Activated T-helper 9 cell treated with anti-CD3 and anti-CD28 coated beads, Interleukin-2, amount 50 U/mL, for 16 hours (primary cell): ENCODE measurements at regions not wholly inside any gene's neighbourhood (a gene's known extent, or its start where the extent isn't known, plus 50 kb on each side); places are given as distances from the start of the nearest gene placed in this dataset.
"Not testable (repeated sequence)": the region's sequence is repeated elsewhere in the genome, so short reads cannot be mapped to it uniquely, and the experiment has no call there.

Experiments used
- DNase-seq: peaks from one replicate; pipeline ENCODE4 v3.0.0-alpha.2; 2020; ENCODE audit warnings: low read depth

GRCh38 chr9:19935422-19935821 lies 146.6 kb upstream of the SLC24A2 start:
- DNase-seq, result no peak

GRCh38 chr9:19934301-19934871 lies 145.5 kb upstream of the SLC24A2 start:
- peak; percentile 1 for DNase-seq

- DNase-seq, result no peak
Measured at GRCh38 chr9:19931098-19931890, 142.5 kb upstream of the SLC24A2 start.

- no peak for DNase-seq
Measured at GRCh38 chr9:19927560-19927959, 138.7 kb upstream of the SLC24A2 start.

GRCh38 chr9:19926774-19927173 lies 137.9 kb upstream of the SLC24A2 start:
- no peak for DNase-seq

GRCh38 chr9:19925674-19926503 lies 137.1 kb upstream of the SLC24A2 start:
- DNase-seq, result peak; percentile 61

GRCh38 chr9:19924080-19924479 lies 135.2 kb upstream of the SLC24A2 start:
- DNase-seq, result no peak

GRCh38 chr9:19922476-19923118 lies 133.8 kb upstream of the SLC24A2 start:
- no peak for DNase-seq

GRCh38 chr9:19920401-19920800 lies 131.6 kb upstream of the SLC24A2 start:
- DNase-seq, result no peak

- DNase-seq, result no peak
Measured at GRCh38 chr9:19918630-19919029, 129.8 kb upstream of the SLC24A2 start.

- no peak for DNase-seq
Measured at GRCh38 chr9:19914044-19914443, 125.2 kb upstream of the SLC24A2 start.

- DNase-seq, result no peak
Measured at GRCh38 chr9:19913151-19913550, 124.3 kb upstream of the SLC24A2 start.

GRCh38 chr9:19903076-19903475 lies 114.2 kb upstream of the SLC24A2 start:
- no peak for DNase-seq

- no peak for DNase-seq
Measured at GRCh38 chr9:19901586-19901985, 112.7 kb upstream of the SLC24A2 start.

GRCh38 chr9:19896161-19896560 lies 107.3 kb upstream of the SLC24A2 start:
- DNase-seq, result no peak

GRCh38 chr9:19895578-19895977 lies 106.7 kb upstream of the SLC24A2 start:
- DNase-seq, result not testable (repeated sequence)

- no peak for DNase-seq
Measured at GRCh38 chr9:19895006-19895405, 106.2 kb upstream of the SLC24A2 start.

GRCh38 chr9:19885608-19886007 lies 96.8 kb upstream of the SLC24A2 start:
- DNase-seq, result no peak

GRCh38 chr9:19879062-19879461 lies 90.2 kb upstream of the SLC24A2 start:
- no peak for DNase-seq

- no peak for DNase-seq
Measured at GRCh38 chr9:19876569-19877316, 87.9 kb upstream of the SLC24A2 start.

GRCh38 chr9:19875291-19875920 lies 86.6 kb upstream of the SLC24A2 start:
- DNase-seq, result no peak
